HG02852 (cell line): ENCODE measurements at regions not wholly inside any gene's neighbourhood (a gene's known extent, or its start where the extent isn't known, plus 50 kb on each side); places are given as distances from the start of the nearest gene placed in this dataset.

ENCODE experiments used
- ATAC-seq: cut with Tn5 transposase; IDR thresholded peaks from one replicate; pipeline ENCODE4 v1.9.1; 2021; ENCODE audit warnings: mild to moderate bottlenecking, moderate library complexity; ENCODE audit not compliant: unreplicated experiment

DNA sequence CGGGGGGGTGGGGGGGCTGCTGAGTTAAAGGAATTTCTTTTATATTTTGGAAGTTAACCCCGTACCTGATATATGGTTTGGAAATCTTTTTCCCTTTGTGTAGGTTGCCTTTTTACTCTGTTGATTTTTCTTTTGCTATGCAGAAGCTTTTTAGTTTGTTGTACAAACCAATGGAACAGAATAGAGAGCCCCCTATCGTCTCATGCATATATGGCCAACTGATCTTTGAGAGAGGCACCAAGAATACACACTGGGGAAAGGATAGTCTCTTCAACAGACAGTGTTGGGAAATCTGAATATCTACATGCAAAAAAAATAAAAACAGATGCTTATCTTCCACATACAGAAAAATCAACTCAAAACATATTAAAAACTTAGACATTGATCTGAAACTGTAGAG lies 647.8 kb upstream of the KLHL29 start:
- no peak for ATAC-seq

DNA sequence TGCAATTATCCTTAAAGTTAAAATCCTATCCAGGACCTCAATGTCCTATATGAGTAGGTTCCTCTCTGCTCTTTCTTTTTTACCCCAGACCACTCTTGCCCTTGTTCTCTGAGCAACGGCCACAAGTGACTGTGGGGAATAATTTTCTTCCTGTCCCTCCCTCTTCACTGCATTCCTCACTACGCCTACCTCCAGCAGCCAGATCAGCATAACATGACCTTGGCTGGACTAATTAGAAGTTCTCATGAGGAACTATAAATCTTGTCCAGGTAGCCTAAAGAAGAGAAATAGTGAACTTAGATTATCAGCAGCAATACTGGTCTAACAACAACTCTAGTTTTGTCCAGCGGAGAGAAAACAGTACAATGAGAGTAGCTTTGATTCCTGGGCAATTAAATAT lies 643.8 kb upstream of the KLHL29 start:
- ATAC-seq: no peak

DNA sequence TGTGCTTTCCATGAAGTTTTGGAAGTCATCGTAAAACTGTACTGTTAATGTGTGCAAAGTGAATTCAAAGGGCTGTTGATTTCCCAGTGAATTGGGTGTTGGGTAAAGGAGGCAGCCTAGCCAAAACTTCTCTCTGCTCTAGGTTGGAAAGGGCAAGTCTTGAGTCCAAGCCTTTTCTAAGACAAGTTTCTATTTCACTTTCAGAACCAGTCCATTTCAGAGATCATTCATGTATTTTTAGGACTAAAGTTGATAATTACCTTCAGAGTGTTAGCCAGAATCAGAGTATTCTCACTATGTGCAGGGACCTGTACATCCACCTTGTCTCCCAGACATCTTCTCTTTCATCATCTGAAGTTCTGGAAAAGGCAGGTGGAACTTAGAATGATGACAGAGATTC lies 636.1 kb upstream of the KLHL29 start:
- ATAC-seq: no peak

DNA sequence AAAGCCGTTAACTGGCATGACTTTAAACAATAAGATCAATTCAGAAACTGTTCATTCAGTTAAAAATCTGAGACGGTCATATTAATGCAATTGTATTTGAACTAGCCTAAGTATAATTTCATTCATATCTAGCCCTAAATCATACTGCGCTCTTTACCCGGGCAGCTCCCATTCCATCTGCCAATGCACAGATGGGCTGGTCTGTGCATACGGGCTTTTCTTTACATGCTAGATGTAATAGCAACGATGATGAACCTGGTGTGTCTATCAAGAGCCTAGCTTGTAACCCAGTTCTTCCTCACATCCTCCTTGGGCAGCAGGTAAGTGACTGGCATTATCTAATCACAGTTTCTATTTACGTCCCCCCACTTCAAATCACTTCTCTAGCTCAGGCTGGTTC lies 631.5 kb upstream of the KLHL29 start:
- ATAC-seq: no peak

DNA sequence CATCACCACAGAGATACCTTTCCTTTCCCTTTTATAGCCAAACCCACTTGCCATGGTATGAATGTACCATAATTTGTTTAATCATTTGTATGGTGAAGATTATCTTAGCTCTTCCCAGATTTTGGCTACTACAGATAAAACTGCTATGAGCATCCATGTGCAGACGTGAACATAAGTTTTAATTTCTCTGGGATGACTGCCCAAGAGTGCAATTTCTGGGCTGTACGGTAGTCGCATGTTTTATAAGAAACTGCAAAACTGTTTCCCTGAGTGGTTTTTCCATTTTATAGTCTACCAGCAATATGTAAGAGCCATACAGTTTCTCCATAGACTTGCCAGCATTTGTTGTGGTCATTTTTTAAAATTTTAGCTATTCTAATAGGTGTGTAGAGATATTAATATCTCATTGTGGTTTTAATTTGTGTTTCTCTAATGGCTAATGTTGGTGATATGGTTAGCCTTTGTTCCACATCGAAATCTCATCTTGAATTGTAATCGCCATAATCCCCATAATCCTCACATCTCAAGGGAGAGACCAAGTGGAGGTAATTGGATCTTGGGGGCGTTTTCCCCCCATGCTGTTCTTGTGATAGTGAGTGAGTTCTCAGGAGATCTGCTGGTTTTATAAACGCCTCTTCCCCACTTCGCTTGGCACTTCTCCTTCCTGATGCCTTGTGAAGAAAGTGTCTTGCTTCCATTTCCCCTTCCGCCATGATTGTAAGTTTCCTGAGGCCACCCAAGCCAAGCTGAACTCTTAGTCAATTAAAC lies 628.5 kb upstream of the KLHL29 start:
- ATAC-seq: no peak

DNA sequence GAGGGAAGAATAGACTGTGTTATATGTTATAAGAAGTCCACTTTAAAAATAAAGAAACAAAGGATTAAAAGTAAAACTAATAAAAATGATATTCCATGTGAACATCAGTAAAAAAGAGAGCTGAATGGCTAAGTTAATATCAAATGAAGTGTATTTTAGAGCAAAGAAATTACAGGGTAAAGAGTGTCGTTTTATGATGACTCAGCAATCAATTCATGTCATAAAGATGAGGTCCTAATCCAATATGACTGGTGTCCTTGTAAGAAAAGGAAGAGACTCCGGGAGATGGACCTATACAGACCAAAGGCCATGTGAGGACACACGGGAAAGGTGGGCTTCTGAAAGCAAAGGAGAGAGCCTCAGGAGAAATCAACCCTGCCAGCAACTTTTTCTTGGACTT lies 615.5 kb upstream of the KLHL29 start:
- ATAC-seq: no peak

DNA sequence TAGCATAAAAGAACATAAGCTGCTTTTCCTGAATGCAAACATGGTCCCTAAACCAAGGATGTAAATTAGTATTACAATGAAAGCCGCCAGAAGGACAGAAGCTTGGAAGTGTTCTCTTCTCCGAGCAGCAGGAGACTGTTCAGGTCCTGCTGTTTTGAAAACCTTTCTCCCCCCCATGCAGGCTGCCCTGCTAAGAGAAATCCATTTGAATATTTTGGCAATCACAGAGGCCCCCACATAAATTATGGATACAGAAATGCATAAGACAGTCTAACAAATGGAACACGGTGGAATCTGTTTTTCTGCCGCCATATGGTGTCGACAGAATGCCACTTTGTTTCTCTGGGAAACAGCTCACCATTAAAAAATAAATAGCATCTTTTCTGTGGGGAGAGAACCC lies 600.4 kb upstream of the KLHL29 start:
- ATAC-seq: no peak

DNA sequence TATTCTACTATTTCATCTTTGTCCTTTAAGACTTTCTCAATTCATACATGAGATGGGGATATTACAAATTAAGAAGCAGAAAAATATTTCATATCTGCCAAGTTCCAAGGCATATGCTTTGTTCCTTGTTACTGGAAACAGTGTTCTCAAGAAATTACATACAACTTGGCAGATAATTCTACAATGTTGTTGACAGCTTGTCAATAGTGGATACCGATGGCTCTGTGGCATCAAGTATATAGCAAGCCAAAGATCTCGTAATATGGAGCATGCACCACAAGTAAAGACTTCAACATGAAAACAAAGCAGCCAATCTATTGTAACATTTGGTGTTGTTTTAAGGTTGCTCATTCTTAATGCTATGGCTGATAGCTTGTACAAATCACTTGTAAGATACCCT lies 598.2 kb upstream of the KLHL29 start:
- ATAC-seq: no peak

DNA sequence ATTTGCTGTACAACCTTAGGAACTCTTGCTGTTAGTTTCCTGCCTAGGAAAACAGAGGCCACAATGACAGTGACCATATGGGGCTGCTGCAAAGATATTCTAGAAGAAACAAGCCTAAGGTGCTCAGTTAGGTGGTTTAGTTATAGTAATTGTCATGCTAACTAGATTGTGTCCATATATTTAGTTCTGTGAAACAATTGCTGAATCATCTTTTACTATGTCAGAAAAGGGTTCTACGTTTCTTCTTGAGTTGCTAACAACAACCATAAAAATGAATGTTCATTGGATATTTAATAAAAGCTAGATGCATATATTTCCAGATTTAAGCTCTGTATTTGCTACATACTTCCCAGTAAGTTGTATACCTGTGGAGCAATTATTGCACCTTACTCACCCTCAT lies 597.2 kb upstream of the KLHL29 start:
- no peak for ATAC-seq

DNA sequence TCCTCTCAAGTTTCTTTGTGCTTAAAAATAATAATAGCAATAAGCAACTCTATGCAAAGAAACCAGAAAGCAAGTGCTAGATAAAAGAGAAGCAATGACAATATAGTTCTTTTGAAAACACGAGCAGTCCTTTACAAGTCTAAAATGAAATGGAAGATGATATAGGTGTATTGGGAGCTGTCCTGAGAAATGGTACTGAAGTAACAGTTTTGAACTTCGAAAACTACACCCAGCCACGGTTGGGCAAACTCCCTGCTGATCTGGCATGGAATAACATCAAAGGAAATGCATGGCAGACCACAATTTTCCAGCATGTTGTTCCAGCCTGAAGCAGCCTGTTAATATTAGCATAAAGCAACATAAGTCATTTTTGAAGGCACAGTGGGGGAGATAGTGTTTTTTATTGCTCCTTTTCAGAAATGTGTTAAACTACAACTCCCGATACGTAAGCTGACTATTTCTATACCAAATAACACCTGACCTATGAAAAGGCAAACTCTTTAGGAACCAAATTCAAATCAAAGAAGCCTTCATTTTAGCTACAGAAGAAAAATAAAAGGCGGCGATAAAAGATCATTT lies 596.1 kb upstream of the KLHL29 start:
- ATAC-seq: no peak

DNA sequence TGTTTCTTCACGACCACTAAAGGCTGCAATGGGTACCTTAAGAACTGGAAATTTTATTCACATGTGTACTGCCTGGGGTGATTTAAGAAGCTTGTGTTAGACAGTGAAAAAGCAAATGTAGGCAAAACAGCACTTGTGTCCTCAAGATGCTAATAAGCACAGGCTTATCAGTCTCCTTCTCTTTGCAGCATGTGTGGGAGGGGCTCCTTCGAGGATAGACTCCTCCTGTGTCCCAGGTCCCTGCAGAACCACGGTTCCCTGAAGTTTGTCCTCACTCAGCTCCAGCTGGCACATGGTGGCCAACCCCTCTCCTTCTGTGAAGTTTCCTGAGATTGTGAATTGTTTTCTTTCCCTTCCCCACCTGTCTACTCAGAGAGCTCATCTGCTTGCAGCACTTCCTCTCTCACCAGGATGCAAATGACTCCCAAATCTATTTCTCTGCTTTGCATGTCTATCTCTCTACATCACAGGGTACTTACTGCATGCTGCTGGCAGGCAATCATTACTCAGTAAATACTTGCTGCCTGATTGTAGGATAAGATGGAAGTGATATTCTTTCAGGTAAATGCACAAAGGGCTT lies 589.6 kb upstream of the KLHL29 start:
- ATAC-seq: no peak

DNA sequence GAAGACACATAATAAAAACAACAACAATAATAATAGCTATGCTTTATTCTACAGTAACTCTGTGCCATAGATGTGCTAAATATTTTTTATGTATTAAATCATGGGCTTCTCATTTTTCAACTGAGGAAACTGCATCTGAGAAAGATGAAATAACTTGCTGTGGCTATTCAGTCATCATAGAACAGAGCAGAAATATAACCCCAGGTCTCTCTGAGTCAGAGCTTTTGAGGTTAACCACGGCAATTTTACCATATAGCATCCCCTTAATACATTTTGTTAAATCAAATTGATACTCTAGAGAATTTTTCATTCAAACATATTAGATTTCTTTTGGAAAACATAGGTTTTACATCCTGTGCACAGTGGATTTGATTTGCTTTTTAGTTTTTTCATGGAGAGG lies 586.6 kb upstream of the KLHL29 start:
- ATAC-seq: no peak

DNA sequence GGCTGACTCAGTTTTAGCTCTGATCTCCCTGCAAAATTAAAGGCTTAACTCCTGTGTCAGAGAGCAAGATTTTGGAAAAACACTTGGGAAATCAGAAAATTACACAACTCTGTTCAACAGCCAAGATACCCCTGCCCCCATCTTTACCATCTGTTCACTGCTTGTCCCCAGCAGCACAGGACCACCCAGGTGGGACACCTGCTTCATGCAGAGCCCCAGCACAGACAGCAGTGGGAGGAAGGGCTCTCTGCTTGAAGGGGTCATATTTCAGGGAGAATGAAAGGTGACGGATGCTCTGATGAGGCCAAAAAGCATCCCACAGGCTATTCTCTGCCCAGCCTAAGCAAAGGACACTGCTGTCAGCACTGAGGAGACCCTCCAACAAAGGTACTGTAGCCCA lies 584.6 kb upstream of the KLHL29 start:
- ATAC-seq: no peak

DNA sequence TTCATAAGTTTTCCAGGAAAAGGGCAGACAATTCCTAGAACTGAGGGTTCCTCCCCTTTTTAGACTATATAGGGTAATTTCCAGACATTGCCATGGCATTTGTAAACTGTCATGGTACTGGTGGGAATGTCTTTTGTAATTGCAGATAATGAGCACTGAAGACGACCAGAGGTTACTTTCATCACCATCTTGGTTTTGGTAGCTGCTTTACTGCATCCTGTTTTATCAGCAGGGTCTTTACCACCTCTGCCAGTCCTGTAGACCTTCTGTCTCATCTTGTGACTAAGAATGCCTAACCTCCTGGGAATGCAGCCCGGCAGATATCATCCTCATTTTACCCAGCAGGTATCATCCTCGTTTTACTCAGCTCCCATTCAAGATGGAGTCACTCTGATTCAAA lies 583.9 kb upstream of the KLHL29 start:
- ATAC-seq: no peak

DNA sequence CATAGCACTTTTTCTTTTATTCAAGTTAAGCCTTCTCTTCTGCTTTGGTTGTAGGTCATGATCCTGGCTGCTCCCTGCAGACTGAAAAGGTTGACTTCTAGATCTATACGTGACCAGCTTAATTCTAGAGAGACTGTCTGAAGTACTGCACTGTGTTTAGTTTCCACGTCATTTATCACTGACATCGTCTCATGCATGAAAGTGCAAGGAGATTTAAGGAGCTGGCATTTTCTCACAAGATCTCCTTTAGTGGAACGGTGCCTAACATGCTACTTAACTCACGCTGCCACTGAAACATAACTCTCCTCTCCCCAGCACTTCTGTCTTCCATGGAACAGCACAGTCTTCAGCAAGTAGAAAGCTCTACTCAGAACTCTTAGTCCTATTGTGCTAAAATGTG lies 583.0 kb upstream of the KLHL29 start:
- ATAC-seq: no peak

DNA sequence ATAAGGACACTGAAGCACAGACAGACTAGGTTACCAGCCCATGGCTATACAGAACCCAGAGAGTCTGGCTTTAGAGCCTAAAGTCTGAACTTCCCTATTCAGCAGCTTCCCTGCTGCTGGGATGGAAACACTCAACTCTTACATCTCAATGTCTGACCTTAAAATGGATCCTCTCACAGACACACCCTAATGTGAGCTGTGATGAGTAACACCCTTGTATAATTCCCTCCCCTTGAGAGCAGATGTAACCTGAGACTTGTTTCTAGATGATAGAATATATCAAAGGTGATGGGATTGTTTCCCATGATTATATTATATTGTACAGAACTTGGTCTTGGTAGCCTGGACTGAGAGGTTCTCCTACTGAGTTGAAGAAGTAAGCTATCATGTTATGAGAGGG lies 577.1 kb upstream of the KLHL29 start:
- no peak for ATAC-seq

DNA sequence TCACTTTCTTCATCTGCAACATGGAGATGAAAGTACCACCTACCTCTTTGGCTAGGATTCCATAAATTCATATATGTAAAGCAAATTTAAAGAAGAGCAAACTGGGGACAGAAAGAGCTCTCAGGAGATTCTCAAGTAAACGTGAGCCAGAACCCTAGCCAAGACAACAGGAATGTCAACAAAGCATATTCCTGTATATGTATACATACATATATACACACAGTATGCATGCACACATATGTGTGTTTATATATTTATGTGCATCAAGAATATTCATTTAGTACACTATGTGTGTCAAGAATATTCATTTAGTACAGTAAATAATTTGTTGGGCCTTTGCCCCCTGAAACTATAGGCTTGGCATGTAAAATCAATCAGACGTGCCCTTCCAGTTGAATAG lies 574.4 kb upstream of the KLHL29 start:
- no peak for ATAC-seq

DNA sequence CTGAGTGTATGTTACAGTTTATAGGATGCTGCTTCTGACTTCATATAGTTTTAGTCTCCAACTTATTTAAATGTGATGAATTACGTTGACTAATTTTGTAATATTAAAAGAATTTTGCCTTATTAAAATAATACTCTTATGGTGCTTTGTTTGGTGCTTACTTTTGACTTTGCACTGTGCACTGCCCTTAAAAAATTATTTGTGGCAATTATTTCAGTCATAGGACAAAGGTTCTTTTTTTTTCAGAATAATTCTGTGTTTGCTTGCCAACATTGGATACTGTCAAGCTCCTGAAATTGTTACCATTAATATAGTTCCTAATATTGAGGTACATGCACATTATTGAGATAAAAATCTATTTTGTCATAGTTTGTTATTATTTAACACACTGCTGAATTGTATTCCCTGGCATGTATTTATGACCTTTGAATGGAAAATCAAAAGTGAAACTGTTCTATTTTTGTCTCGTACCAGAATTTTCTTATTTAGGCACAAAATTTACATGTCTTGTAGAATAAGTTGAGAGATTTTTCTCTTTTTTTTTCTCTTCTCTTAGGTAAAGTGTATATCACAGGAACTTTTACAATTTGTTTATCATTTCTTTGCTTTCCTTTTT lies 572.8 kb upstream of the KLHL29 start:
- ATAC-seq: no peak

DNA sequence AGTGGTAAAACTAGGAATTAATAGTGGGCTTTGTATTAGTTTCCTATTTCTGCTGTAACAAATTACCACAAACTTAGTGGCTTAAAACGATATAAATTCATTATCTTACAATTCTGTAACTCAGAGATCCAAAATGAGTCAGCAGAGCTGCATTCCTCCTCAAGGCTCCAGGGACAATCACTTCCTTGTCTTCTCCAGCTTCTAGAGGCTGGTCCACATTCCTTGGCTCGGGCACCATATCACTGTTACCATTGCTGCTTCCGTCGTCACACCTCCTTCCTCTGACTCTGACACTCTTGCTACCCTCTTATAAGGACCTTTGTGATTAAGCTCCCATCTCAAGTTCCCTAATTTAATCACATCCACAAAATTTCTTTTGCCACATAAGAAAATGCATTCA lies 567.8 kb upstream of the KLHL29 start:
- no peak for ATAC-seq

DNA sequence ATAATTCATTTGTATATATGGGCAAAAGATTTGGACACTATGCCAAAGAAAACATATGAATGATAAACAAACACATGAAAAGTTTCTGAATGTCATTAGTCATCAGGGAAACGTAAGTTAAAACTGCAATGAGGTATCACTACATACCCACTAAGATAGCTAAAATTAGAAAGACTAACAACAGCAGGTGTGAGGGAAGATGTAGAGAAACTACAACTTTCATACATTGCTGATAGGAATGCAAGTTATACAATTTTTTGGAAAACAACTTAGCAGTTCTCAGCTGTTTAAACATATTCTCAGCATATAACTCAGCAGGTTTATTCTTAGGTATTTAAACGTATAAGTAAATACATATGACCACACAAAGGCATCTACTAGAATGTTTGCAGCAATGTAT lies 563.5 kb upstream of the KLHL29 start:
- no peak for ATAC-seq

DNA sequence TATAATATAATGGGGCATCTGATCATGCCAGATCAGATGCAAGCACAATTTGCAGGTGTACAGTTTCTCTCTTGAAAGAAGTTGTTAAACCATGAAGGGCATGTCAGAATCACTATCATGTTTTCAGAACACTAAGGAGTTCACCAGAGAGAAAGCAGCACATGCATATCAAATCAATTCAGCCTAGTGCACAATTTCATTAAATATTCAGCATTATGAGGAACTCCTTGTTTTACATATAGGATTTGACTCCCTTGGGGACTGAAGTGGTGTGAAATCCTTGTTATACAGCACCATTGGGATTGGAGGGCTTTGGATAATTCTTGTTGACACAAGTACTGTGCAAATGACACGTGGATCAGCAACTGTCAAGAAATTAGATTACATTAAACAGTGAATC lies 562.1 kb upstream of the KLHL29 start:
- ATAC-seq: no peak

DNA sequence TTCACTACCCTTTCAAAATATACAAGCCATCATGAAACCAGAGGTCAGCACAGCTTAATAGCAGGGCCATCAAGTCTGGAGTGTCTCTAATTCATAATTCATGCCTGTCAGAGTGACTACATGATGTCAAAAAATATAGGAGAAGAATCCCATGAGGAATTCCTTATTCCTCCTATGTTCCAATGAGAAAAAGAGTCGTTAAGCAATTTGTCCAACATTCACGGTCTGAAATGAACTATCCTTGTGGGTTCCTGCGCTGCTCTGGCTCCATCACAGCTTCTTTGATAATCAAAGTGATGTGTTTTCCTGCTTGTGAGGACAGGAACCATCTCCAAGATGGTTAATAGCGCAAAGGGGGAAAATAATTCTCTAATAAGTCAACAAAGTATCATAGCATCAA lies 560.4 kb upstream of the KLHL29 start:
- ATAC-seq: no peak
